ENCODE measurements at regions not wholly inside any gene's neighbourhood (a gene's known extent, or its start where the extent isn't known, plus 50 kb on each side); places are given as distances from the start of the nearest gene placed in this dataset.

DNA sequence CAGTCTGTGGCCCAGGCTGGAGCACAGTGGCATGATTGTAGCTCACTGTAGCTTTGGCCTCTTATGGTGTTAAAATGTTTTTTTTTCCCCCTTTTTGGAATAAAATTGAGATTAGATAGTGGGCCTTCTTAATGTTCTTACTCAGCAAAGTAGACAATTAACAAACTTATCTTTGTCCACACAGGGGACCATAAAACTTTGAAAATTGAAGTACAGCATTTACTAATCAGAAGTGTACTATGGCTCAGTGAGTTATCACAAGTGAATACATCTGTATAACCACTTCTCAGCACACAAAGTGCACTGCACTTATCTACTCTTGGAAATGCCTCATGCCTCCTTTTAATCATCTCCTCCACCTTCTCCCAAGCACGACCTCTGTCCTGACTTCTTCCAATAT is 218.9 kb downstream of the PRDM2 start:
- no peak for ATAC-seq

DNA sequence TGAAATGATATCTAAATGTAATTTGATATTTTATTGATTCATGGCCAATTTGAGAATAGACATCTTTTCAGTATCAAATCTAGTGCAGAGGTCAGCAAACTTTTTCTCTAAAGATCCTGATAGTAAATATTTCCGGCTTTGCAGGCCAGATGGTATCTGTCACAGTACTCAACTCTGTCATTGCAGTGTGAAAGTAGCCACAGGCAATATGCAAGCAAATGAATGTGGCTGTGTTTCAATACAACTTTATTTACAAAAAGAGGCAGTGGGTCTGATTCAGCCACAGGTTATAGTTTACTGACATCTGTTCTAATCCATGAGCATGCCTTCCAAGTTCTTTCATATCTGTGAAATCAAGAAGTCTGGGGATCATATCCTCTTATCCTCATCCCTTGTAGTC is 221.2 kb downstream of the PRDM2 start:
- ATAC-seq (no peak), DNase-seq (no peak)
- intact Hi-C loops (cut with DNase I): no loop called here

More for the DNA sequence above, 218.9 kb downstream of the PRDM2 start:
- intact Hi-C loops (cut with DNase I): no loop called here
- no peak for DNase-seq

DNA sequence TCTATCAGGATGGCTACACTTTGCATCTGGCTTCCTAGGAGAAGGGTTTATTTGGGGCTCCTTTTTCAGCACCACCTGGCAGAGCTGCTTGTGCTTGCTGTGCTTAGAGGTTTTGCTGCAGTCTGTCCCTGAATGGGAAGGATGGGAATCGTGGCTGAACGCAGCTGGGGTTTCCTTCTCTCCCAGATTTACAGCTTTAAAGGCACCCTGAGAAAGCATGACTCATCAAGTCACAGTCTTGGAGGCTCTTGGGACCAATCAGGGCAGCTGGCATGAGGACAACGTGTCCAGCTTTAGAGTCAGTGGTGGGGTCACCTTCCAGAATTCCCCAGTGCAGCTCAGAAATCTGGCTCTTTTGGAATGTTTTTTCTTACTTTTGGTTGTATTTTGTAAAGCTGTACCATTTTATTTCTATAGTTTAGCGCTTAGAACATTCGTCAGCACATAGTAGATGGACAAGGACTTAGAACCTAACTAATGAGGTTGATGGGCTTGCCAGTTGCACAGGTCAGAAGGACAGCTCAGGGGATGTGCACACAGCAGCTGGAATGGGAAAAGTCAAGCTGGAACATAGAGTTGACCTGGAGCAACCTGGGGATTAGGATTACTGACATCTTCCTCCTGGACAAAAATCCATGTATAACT is 222.6 kb downstream of the PRDM2 start:
- DNase-seq (no peak), ATAC-seq (no peak)
- intact Hi-C loops (cut with DNase I): no loop called here

DNA sequence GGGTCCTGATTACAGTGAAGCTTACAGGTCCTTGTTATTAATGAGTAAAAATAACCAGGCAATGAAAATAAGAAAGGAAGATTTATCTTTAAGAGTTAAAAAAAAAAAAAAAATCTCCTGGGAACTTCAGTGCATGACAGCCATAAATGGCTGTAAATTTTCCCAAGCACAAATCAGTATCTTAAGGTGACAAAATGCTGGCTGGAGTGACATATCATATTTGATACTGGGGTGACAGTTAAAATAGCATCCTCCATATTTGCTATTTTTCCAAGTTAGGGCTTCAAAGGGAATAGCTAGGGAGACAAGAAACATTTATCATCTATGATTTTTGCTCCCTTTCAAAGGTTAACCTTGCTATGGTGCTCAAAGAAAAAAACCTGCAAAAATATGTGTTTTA is 226.6 kb downstream of the PRDM2 start:
- DNase-seq: no peak
- intact Hi-C loops (cut with DNase I): no loop called here
- no peak for ATAC-seq

DNA sequence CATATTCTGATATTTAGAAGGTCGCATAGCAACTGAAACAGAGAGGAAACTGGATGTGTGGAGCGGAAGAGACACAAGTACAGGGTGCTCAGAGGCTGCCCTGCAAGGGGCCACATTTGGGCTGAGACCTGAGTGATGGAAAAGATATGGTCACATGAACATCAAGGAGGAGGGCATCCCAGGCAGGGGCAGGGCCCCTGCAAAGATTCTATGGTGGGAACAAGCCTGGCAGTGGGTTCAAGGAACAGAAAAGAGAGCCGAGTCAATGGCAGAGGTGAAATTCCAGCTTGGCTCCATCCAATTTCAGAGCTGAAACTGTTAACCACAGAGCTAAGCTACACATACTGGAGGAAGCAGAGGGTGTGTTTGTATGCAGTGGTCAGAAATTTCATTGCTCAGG is 227.7 kb downstream of the PRDM2 start:
- intact Hi-C loops (cut with DNase I): no loop called here

DNA sequence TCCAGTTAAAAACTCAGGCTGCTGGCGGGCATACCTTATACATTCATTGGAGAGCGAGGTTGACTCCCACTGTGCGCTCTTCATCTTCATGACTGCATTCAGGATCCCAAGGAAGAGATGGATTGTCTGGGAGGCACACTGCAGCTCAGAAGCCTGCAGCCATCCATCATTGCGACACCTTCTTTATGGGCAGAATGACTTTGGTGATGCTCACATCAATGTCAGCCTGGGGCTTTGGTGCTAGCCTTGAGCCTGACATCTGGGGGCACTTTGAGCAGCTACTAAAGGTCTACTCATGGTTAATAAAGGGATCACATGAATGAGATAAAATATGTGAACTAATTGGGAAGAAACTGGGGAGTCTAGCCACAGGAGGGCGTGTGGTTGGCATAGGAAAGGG is 229.3 kb downstream of the PRDM2 start:
- no peak for DNase-seq
- intact Hi-C loops (cut with DNase I): no loop called here
- ATAC-seq: no peak

More for the DNA sequence above, 227.7 kb downstream of the PRDM2 start:
- no peak for ATAC-seq
- DNase-seq: no peak

DNA sequence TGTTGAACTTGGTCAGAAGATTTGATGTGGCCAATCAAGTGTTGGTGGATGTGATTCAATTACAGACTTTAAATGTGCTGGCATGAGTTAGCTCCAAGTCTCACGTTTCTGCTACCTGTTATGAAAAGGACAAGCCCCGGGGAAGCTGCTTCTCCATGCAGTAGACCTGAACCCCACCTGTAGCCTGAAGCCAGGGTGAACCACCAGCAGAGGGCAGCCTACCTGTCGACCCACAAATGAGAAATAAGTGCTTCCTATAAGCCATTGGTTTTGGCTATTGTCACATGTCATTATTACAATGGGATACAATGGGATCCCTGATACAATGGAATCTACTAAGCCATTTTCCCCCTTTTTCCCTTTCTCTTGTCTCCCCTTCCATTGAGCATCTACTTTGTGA is 230.2 kb downstream of the PRDM2 start:
- ATAC-seq: no peak
- DNase-seq: no peak
- intact Hi-C loops (cut with DNase I): no loop called here

DNA sequence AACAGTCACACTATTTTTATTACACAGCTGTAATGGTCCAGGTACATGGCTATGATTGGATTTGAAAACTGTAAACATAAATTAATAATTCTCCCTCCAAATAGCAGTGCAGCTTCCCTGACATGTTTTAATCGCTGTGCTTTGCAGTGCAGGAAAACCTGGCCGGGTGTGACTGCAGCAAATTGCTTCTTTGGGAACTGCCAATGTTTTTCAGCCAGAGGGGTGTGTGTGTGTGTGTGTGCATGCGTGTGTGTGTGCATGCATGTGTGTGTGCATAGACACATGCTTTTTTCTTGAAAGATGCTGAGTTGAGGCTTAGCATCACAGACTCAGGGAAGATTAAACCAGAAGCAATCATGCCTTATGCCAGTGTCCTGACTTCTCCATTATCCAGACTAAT is 231.2 kb downstream of the PRDM2 start:
- DNase-seq (no peak), ATAC-seq (no peak)

DNA sequence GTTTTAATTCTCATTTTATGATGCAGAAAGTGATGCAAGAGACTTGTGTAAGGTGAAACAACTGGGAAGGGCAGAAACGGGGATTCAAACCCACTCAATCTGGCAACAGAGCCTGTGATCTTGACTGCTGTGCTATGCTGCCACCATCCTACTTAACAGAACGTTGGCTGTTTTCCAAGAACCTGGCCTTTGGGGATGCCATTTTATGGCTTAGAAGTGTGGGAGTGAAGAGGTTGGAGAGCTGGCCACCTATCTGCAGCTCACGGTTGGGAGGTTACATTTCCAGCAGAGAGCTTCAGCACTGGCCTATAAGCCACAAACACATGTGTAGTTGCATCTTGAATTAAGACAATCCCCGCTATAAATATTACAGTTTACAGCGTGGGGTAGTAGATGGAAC is 235.3 kb downstream of the PRDM2 start:
- ATAC-seq (no peak), DNase-seq (no peak)
- intact Hi-C loops (cut with DNase I): no loop called here

More for the DNA sequence above, 231.2 kb downstream of the PRDM2 start:
- intact Hi-C loops (cut with DNase I): no loop called here

DNA sequence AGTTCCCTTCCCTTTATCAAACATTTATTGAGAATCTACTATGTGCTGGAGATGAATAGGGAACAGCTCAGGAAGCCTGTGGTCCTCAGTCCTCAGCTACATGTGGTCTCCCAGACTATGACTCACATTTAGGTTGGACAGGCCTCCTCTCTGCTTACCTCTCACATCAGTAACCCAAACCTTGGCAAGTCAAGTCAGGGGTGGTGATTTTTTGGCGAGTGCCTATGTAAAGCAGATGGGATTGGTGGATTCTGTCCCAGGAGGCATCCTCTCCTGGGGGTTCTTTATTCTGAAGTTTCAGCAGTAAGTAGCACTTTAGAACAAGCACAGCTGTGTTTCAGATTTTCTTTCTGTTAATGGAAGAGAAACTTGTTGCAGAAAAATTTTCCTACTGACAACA is 241.3 kb downstream of the PRDM2 start:
- ATAC-seq (no peak), DNase-seq (no peak)
- intact Hi-C loops (cut with DNase I): no loop called here

DNA sequence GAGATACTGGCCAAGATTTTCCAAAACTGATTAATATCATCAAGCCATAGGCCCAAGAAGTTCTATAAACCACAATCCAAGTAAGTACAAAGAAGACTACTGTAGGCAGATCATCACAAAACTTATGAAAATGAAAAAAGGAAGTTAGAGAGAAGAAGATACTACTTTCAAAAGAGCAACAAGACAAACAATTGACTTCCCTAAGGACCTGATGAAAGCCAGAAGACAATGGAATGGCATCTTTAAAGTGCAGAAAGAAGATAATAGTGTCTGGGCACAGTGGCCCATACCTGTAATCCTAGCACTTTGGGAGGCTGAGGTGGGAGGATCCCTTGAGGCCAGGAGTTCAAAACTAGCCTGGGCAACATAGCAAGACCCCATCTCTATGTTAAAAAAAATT is 243.1 kb downstream of the PRDM2 start:
- DNase-seq (no peak), ATAC-seq (no peak)
- intact Hi-C loops (cut with DNase I): no loop called here

DNA sequence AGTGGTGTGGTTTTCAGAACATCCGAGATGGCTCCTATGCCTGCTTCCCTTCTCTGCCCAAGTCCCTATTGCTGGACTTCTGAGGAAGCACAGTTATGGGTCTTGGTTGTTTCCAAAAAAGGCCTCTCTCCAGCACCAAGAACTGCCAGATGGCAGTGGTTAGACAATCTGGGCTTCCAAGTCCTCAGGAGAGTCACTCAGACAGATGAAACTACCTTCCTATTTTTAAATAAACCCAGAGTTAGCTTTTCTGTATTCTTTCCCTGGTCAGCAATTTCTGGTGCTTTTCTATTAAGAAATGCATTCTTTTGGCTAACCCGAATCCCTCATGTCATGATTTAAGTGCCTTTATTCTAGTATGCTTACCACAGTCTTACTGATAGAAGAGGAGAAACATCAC is 245.9 kb downstream of the PRDM2 start:
- DNase-seq (no peak), ATAC-seq (peak in 1 of 2 donors; percentile 24)
- intact Hi-C loops (cut with DNase I): no loop called here

DNA sequence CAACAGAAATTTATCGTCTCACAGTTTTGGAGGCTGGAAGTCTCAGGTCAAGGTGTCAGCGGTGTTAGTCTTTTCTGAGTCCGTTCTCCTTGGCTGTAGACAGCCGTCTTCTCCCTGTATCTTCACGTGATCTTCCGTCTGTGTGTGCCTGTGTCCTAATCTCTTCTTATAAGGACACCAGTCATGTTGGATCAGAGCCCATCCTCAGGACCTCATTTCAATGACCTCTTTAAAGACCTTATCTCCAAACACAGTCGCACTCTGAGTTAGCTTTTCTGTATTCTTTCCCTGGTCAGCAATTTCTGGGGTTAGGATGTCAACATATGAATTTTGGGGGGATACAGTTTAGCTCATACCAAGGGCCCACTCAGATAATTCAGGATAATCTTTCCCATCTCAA is 247.7 kb downstream of the PRDM2 start:
- DNase-seq (no peak), ATAC-seq (no peak)
- intact Hi-C loops (cut with DNase I): no loop called here

DNA sequence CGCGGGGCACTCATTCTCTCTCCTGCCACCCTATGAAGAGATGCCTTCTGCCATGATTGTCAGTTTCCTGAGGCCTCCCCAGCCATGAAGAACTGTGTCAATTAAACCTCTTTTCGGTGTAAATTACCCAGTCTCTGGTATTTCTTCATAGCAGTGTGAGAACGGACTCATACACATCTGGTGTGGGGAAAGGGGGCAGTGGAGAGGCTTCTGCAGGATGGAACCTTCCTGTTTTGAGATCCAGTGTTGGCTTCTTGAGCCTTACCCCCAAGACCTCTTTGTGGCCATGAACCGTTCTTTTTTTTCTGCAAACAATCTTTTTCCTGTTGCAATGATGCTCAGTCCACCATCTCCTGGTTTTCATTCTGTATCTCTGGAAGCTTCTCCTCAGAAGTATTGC is 248.4 kb downstream of the PRDM2 start:
- ATAC-seq: no peak
- intact Hi-C loops (cut with DNase I): no loop called here
- no peak for DNase-seq

DNA sequence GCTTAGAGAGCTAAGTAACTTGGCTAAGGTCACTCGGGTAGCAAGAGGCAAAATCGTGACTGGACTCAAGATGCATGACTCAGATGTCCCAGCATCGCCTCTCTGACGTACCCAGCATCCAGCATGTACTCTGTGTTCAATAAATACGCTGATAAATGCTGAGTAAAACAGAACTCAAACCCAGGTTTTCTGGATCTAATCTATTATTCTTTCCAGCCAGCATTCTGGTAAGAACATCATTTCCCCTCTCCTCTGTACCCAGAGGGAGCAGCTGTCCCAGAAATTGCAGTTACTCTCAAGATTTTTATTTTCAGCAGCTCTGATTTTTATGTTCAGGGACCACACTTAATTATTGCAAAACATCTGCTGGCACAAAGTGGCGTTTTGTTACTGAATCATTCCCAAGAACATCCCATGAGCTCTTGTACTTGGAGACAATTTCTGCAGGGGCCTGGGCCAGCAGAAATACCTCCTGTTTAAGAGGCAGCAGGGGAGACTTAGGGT is 249.0 kb downstream of the PRDM2 start:
- ATAC-seq: peak; percentile 83 to 86
- intact Hi-C loops (cut with DNase I): no loop called here
- peak; percentile 60 for DNase-seq

DNA sequence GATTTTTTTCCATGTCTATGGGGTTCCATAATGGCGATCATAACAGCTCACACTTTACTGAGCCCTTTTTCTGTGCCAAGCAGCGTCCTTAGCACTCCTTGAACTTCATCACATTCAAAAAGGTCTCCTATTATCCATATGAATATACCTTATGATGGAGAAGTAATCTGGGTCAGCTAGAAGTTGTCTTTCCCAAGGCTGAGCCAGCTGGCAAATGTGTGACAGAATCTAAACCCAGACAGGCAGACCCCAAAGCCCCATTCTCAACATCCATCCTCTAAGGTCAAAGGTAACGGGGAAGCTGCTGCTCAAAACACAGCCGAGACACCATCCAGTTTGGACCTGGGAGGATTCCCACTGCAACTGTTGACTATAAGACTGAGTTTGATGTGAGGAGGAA is 249.6 kb downstream of the PRDM2 start:
- peak in 1 of 2 donors; percentile 9 for ATAC-seq
- DNase-seq: no peak

DNA sequence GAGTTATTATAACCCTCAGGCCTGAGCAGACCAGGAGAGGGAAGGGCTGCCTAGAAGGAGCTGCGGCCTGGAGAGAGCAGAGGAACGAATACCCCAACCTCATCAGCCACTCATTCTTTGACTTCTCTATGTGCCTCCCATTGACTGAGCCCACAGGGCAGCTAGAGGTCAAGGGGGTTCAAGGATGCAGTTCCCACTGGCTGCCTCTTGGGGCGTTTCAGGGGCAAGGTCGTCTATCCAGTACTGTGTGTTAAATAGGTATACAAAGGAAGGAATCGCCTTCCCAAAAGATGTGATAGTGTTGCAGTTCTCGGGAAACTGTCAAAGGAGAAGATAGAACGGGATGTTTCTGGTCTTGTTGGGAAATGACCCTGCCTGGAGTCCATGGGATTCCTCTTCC is 250.6 kb downstream of the PRDM2 start:
- no peak for DNase-seq
- intact Hi-C loops (cut with DNase I): loop anchor here in 1 of 2 donors (10.0 kb wide), 1 partner anchor 116 kb away; no protein-coding TSS in a partner anchor
- ATAC-seq: no peak

More for the DNA sequence above, 249.6 kb downstream of the PRDM2 start:
- intact Hi-C loops (cut with DNase I): no loop called here

DNA sequence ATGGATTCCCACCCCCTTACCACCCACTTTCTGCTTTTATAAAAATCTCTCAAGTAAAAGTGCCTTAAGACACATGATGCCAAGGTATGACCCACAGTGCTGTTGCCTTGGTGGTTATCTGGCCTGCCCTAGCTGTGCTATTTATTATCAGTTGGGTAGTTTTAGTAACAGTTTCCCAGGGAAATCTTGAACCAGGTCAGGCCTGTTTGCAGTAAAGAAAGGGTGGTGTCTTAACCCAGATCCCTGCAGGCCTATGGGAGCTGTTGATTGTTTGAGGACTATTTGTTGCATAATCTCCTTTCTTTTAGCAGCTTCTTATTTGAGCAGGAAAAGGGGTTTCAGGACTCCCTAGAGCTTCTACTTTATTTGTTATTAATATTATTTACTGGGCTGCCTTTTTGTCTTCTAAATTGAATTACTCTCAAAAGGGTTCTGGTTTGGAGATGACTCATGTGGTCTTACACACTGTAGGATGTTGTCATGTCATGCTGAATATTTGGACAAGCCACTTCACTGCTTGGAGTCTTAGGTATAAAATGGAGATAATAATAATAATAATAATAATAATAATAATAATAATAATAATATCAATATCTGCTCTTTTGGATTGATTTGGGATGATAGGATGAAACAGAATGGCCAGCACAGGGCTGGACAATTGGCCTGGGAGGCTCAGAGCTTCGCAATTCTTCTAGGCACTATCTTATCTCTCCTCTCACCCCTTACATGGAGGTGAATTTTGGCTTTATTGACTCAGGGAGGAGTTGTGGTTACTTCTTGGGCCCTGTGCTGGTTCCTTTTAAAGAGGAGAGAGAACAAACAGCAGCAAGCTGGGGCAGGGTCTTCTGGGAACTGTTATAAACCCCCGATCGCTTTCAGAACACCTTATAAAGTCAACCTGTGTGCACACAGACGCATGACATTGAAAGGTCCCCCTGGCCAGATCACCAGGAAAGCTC is 252.1 kb downstream of the PRDM2 start:
- ATAC-seq: no peak
- DNase-seq: no peak
- intact Hi-C loops (cut with DNase I): loop anchor here in 1 of 2 donors (10.0 kb wide), 1 partner anchor 117 kb away; no protein-coding TSS in a partner anchor

DNA sequence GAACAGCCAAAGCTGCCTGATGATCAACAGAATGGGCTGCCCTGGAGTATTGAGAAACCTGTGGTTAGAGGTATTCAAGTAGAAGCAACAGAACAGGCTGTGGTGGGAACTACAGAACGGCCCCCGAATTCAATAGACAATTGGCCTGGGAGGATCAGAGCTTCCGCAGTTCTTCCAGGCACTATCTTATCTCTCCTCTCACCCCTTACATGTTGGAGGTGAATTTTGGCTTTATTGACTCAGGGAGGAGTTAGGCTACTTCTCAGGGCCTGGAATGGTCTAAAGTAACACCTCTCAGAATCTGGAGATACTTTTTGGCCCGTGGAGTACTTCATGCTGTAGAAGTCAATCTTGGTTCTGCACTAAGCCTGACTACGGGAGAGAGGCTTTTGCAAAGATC is 253.0 kb downstream of the PRDM2 start:
- ATAC-seq (no peak), DNase-seq (no peak)
- intact Hi-C loops (cut with DNase I): loop anchor here in 1 of 2 donors (10.0 kb wide), 1 partner anchor 118 kb away; no protein-coding TSS in a partner anchor

DNA sequence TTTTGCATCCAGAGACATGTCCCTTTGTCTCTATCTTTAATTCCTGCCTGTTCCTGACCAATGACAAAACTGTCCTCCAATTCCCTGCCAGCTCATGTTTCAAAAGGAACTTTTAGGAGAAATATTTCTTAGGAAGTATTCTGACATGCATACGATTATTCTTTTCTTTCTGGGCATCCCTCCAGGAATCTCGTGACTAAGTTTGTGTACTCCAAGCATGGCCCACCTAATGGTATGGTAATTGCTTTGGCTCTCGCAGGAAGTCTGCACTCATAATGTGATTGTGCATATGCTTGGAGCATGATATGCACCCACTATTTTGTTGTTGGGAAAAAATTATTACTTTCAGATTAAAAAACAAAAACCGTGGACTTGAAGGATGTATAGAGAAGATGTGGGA is 256.4 kb downstream of the PRDM2 start:
- DNase-seq: no peak
- ATAC-seq: no peak
- intact Hi-C loops (cut with DNase I): loop anchor here (5.0 to 10.0 kb wide), 2 partner anchors 122 to 289 kb away; no protein-coding TSS in a partner anchor

All from left cardiac atrium (tissue), 4 donors.